HCT116 (cell line): ENCODE measurements at regions not wholly inside any gene's neighbourhood (a gene's known extent, or its start where the extent isn't known, plus 50 kb on each side); places are given as distances from the start of the nearest gene placed in this dataset.

Experiments used
- EZH2 ChIP-seq: fragments of 200-600 bp; sonication (generic); IDR thresholded peaks from 2 replicates; pipeline ENCODE4 v1.6.1; 2017; ENCODE audit warnings: antibody characterized with exemption, mixed run types
- EZH2phosphoT487 ChIP-seq: fragments of 200-600 bp; IDR thresholded peaks from 2 replicates; pipeline ENCODE4 v1.6.1; 2018; ENCODE audit warnings: antibody characterized with exemption, borderline replicate concordance
- JUND ChIP-seq: IDR thresholded peaks from 2 replicates; pipeline ENCODE4 v1.6.1; 2012
- POLR2A ChIP-seq: IDR thresholded peaks from 2 replicates; pipeline ENCODE4 v1.7.0; 2011; ENCODE audit warnings: borderline replicate concordance; ENCODE audit not compliant: insufficient read depth, insufficient read length; ENCODE audit errors: extremely low read depth
- POLR2AphosphoS5 ChIP-seq: IDR thresholded peaks from 2 replicates; pipeline ENCODE4 v1.6.1; 2011; ENCODE audit warnings: mild to moderate bottlenecking, low read depth, low read length, moderate library complexity
- RAD21 ChIP-seq: IDR thresholded peaks from 2 replicates; pipeline ENCODE4 v1.6.1; 2012; ENCODE audit warnings: low read depth, mild to moderate bottlenecking
- SIN3A ChIP-seq: IDR thresholded peaks from 2 replicates; pipeline ENCODE4 v1.6.1; 2012; ENCODE audit warnings: low read depth
- YY1 ChIP-seq: IDR thresholded peaks from 2 replicates; pipeline ENCODE4 v1.6.1; 2011; ENCODE audit warnings: low read length, low read depth, moderate library complexity, mild to moderate bottlenecking; ENCODE audit not compliant: insufficient replicate concordance; ENCODE audit errors: extremely low read depth
- TF ChIP-seq, protein P1 (sequence below), 3 experiments: fragments of 200-600 bp in 1 of 3; sonication (generic) in 1 of 3; IDR thresholded peaks in 2 of 3; conservative IDR thresholded peaks in 1 of 3; 2 replicates each; pipeline ENCODE4 v1.5.1; 2012 to 2017; ENCODE audit warnings: low read depth in 2 of 3, low read length in 2 of 3, antibody characterized with exemption in 1 of 3, borderline replicate concordance in 1 of 3, control low read depth in 1 of 3, mild to moderate bottlenecking in 1 of 3, mixed read lengths in 1 of 3, mixed run types in 1 of 3, moderate library complexity in 1 of 3; ENCODE audit not compliant: insufficient read depth in 1 of 3
- TF ChIP-seq, protein P2 (sequence below): IDR thresholded peaks from 2 replicates; pipeline ENCODE4 v1.6.1; 2012; ENCODE audit warnings: low read depth

DNA sequence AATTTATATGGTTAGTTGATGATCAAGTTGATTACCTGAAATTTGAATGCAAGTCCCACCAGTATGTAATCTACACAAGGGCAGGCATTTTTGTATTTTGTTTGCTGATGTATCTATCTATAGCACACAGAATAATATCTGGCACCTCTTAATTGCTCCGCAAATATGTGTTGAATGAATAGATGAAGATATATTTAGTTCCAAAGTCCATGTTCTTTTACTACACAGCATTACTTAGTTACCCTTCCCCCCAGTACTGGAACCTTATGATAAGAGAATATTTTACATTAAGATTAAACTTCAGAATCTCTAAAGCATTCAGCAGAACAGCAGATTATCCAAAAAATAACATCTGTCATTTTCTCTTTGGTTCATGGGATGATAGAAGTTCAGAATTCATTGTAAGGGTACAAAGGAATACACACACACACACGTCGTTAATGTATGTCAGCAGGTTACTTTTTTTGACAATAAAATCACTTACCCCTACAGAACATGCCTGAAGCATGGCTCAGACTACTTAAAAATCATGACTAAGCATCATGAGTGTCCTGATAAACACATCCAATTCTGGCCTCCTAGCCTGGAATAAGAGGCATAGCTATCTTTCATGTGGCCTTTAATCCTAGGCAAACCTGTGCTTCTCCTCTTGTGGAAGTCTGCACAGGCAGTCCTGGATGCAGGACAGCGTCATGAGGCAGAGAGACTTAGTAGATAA is 148.9 kb upstream of the TBC1D5 start:
- TF ChIP-seq POLR2A (no peak), EZH2 (no peak), RAD21 (no peak), YY1 (no peak), JUND (no peak), SIN3A (no peak), POLR2AphosphoS5 (no peak), EZH2phosphoT487 (no peak)
- TF ChIP-seq, protein P1, sequence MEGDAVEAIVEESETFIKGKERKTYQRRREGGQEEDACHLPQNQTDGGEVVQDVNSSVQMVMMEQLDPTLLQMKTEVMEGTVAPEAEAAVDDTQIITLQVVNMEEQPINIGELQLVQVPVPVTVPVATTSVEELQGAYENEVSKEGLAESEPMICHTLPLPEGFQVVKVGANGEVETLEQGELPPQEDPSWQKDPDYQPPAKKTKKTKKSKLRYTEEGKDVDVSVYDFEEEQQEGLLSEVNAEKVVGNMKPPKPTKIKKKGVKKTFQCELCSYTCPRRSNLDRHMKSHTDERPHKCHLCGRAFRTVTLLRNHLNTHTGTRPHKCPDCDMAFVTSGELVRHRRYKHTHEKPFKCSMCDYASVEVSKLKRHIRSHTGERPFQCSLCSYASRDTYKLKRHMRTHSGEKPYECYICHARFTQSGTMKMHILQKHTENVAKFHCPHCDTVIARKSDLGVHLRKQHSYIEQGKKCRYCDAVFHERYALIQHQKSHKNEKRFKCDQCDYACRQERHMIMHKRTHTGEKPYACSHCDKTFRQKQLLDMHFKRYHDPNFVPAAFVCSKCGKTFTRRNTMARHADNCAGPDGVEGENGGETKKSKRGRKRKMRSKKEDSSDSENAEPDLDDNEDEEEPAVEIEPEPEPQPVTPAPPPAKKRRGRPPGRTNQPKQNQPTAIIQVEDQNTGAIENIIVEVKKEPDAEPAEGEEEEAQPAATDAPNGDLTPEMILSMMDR (IDR thresholded peaks at IDR 0.05 in 2 of 3, conservative IDR thresholded peaks at IDR 0.05 in 1 of 3; ENCODE audit: borderline replicate concordance in 1 of 3, insufficient read depth in 1 of 3, low read depth in 2 of 3, low read length in 2 of 3), result no peak
- TF ChIP-seq, protein P2, sequence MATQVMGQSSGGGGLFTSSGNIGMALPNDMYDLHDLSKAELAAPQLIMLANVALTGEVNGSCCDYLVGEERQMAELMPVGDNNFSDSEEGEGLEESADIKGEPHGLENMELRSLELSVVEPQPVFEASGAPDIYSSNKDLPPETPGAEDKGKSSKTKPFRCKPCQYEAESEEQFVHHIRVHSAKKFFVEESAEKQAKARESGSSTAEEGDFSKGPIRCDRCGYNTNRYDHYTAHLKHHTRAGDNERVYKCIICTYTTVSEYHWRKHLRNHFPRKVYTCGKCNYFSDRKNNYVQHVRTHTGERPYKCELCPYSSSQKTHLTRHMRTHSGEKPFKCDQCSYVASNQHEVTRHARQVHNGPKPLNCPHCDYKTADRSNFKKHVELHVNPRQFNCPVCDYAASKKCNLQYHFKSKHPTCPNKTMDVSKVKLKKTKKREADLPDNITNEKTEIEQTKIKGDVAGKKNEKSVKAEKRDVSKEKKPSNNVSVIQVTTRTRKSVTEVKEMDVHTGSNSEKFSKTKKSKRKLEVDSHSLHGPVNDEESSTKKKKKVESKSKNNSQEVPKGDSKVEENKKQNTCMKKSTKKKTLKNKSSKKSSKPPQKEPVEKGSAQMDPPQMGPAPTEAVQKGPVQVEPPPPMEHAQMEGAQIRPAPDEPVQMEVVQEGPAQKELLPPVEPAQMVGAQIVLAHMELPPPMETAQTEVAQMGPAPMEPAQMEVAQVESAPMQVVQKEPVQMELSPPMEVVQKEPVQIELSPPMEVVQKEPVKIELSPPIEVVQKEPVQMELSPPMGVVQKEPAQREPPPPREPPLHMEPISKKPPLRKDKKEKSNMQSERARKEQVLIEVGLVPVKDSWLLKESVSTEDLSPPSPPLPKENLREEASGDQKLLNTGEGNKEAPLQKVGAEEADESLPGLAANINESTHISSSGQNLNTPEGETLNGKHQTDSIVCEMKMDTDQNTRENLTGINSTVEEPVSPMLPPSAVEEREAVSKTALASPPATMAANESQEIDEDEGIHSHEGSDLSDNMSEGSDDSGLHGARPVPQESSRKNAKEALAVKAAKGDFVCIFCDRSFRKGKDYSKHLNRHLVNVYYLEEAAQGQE, result no peak
